ENCODE measurements at regions not wholly inside any gene's neighbourhood (a gene's known extent, or its start where the extent isn't known, plus 50 kb on each side); places are given as distances from the start of the nearest gene placed in this dataset.

DNA sequence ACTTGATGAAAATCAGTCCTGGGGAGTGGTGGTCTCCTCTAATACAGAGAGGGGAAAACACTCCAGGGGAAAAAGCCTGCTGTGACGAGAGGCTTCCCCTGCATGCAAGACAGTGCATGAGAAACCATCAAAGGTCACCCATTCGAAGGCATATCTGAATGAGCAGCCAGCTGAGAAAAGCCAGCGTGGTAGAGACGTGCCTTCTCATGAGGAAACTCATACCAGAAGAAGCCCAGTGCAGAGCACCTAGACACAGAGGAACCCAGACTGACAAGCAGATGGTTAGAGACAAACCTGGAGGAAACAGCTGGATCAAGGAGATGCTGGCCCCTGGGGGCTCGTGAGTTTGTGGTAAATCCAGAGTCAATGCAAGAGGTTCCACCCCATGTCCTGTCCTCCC is 534.8 kb downstream of the BRD1 start:
- H3K4me2 ChIP-seq (ENCODE audit: low read length) = no peak overlapping the region
- no peak overlapping the region for H3K4me3 ChIP-seq (replicated peaks in 1 of 2; ENCODE audit: low read depth in 1 of 2, low read length in 2 of 2)
- peaks cover 0 to 4% of the 10 kb centered on the region in 2 experiments; a peak in 1 of 4 replicates for H3K9me3 ChIP-seq (ENCODE audit: control insufficient read depth in 1 of 2, insufficient read depth in 1 of 2, low read depth in 1 of 2, low read length in 2 of 2)
- no peak overlapping the region for H3K9ac ChIP-seq (ENCODE audit: low read length)
- DNase-seq (ENCODE audit: low read depth, low spot score) (no peak), ATAC-seq (no peak)
- H4K20me1 ChIP-seq (ENCODE audit: insufficient read depth) = no peaks in the 10 kb centered on the region
- no peak overlapping the region for H3K27ac ChIP-seq (ENCODE audit: low read depth, low read length)
- TF ChIP-seq EZH2 (IDR thresholded peaks at IDR 0.05) = no peak
- TF ChIP-seq SP1 (IDR thresholded peaks at IDR 0.05; ENCODE audit: low read depth) = no peak
- no peak for TF ChIP-seq EZH2phosphoT487 (IDR thresholded peaks at IDR 0.05; ENCODE audit: borderline replicate concordance)
- TF ChIP-seq YY1 (IDR thresholded peaks at IDR 0.05; ENCODE audit: extremely low read depth, insufficient replicate concordance, low read depth, low read length) = no peak
- TF ChIP-seq ZNF274 (IDR thresholded peaks at IDR 0.05; ENCODE audit: low read depth, low read length) = no peak
- TF ChIP-seq CBX3 (IDR thresholded peaks at IDR 0.05; ENCODE audit: low read depth) = no peak
- no peak for TF ChIP-seq JUND (IDR thresholded peaks at IDR 0.05)
- TF ChIP-seq SIN3A (IDR thresholded peaks at IDR 0.05; ENCODE audit: low read depth) = no peak
- TF ChIP-seq ZFX (IDR thresholded peaks at IDR 0.05) = no peak
- TF ChIP-seq SRF (IDR thresholded peaks at IDR 0.05; ENCODE audit: low read depth) = no peak
- peaks cover 30% of the 10 kb centered on the region for H3K27me3 ChIP-seq (ENCODE audit: insufficient read depth, low read length)
- CTCF ChIA-PET = interaction anchor here (0.6 to 1.4 kb wide), 2 partner anchors 12 to 247 kb away, joined by 3 to 7 read pairs; no protein-coding TSS in a partner anchor
- intact Hi-C loops (cut with micrococcal nuclease) = no loop called here
- no peaks in the 10 kb centered on the region for H3K36me3 ChIP-seq (ENCODE audit: control insufficient read depth in 1 of 2, insufficient read depth in 2 of 2, low read length in 2 of 2)
- no peaks in the 10 kb centered on the region for H3K4me1 ChIP-seq (ENCODE audit: control insufficient read depth in 1 of 2, insufficient read depth in 2 of 2, low read length in 2 of 2)
- BruUV-seq (replicated peaks) = no TSS peak
- no peaks in the 10 kb centered on the region for H3K9me2 ChIP-seq (ENCODE audit: insufficient read depth)
- RAD21 ChIA-PET (ENCODE audit: low non-redundant PET in 1 of 2, low total read pairs in 2 of 2, uncharacterized antibody in 2 of 2, unreplicated experiment in 2 of 2) = no interaction called here
- POLR2A ChIA-PET = no interaction called here
- H2AFZ ChIP-seq (ENCODE audit: low read depth, low read length, poor library complexity, severe bottlenecking) = no peak overlapping the region
- H3K79me2 ChIP-seq (ENCODE audit: insufficient read depth, low read length) = no peaks in the 10 kb centered on the region

- intact Hi-C loops (cut with micrococcal nuclease) = no loop called here
- Histone ChIP-seq H2AFZ (ENCODE audit: low read depth, low read length, poor library complexity, severe bottlenecking) (no peak overlapping the region), H3K4me1 (ENCODE audit: control insufficient read depth in 1 of 2, insufficient read depth in 2 of 2, low read length in 2 of 2) (peaks cover 0 to 3% of the 10 kb centered on the region in 2 experiments; a peak in 1 of 4 replicates), H3K27me3 (ENCODE audit: insufficient read depth, low read length) (peaks cover 37% of the 10 kb centered on the region), H4K20me1 (ENCODE audit: insufficient read depth) (no peaks in the 10 kb centered on the region), H3K79me2 (ENCODE audit: insufficient read depth, low read length) (no peaks in the 10 kb centered on the region), H3K4me3 (replicated peaks in 1 of 2; ENCODE audit: low read depth in 1 of 2, low read length in 2 of 2) (no peak overlapping the region), H3K9ac (ENCODE audit: low read length) (no peak overlapping the region), H3K36me3 (ENCODE audit: control insufficient read depth in 1 of 2, insufficient read depth in 2 of 2, low read length in 2 of 2) (no peaks in the 10 kb centered on the region), H3K9me3 (ENCODE audit: control insufficient read depth in 1 of 2, insufficient read depth in 1 of 2, low read depth in 1 of 2, low read length in 2 of 2) (peaks cover 0 to 4% of the 10 kb centered on the region in 2 experiments; a peak in 1 of 4 replicates), H3K4me2 (ENCODE audit: low read length) (no peak overlapping the region), H3K9me2 (ENCODE audit: insufficient read depth) (no peaks in the 10 kb centered on the region), H3K27ac (ENCODE audit: low read depth, low read length) (no peak overlapping the region)
- ChIA-PET CTCF (interaction anchor here (1.4 kb wide), 1 partner anchor 13 kb away, joined by 7 read pairs; no protein-coding TSS in a partner anchor), POLR2A (no interaction called here), RAD21 (ENCODE audit: low non-redundant PET in 1 of 2, low total read pairs in 2 of 2, uncharacterized antibody in 2 of 2, unreplicated experiment in 2 of 2) (no interaction called here)
- TF ChIP-seq EZH2phosphoT487 (IDR thresholded peaks at IDR 0.05; ENCODE audit: borderline replicate concordance) = no peak
- no peak for TF ChIP-seq SP1 (IDR thresholded peaks at IDR 0.05; ENCODE audit: low read depth)
- no peak for TF ChIP-seq REST (IDR thresholded peaks at IDR 0.05; ENCODE audit: low read depth)
- TF ChIP-seq POLR2AphosphoS5 (IDR thresholded peaks at IDR 0.05; ENCODE audit: low read depth, low read length) = no peak
- TF ChIP-seq RAD21 (IDR thresholded peaks at IDR 0.05; ENCODE audit: low read depth) = no peak
- TF ChIP-seq YY1 (IDR thresholded peaks at IDR 0.05; ENCODE audit: extremely low read depth, insufficient replicate concordance, low read depth, low read length) = no peak
- TF ChIP-seq SIN3A (IDR thresholded peaks at IDR 0.05; ENCODE audit: low read depth) = no peak
- no peak for ATAC-seq
- DNase-seq (ENCODE audit: low read depth, low spot score) = no peak
- BruUV-seq (replicated peaks) = no TSS peak
Measured at GRCh38 chr22:49291781-49292180, 535.9 kb downstream of the BRD1 start.
